Body of pancreas (tissue), 4 donors: ENCODE measurements at regions not wholly inside any gene's neighbourhood (a gene's known extent, or its start where the extent isn't known, plus 50 kb on each side); places are given as distances from the start of the nearest gene placed in this dataset.

Experiments used
- POLR2A ChIP-seq, 3 donors: fragments of 450-650 bp; IDR thresholded peaks; one replicate each; pipeline ENCODE4 v1.6.1; 2016; ENCODE audit warnings: antibody characterized with exemption in 3 of 3, mild to moderate bottlenecking in 2 of 3
- TF ChIP-seq, protein P1 (sequence below), 7 experiments: fragments of 450-650 bp in 4 of 7; fragments of 200-600 bp in 3 of 7; sonication (generic) in 3 of 7; IDR thresholded peaks; one replicate each; pipeline ENCODE4 v1.5.1; 2016 to 2019; ENCODE audit warnings: antibody characterized with exemption in 7 of 7

DNA sequence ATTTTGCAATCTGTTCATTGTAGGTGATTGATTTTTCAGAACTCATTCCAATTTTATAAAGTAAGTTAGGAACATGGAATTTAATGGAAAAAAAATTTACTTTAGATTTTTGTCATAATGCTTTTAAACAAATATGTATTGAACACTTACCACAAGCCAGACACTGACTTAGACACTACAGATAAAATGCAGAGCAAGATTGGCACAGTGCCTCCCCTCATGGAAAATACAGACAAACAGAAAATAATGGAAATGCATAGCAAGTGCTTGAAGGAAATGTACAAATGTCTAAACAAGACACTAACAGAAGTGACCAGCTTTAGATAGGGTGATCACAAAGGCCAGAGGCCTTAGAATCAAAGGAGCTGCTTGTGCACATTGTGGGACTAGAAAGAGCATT is 260.5 kb upstream of the ADGRL2 start:
- TF ChIP-seq POLR2A (IDR thresholded peaks at IDR 0.05), result no peak
- TF ChIP-seq, protein P1, sequence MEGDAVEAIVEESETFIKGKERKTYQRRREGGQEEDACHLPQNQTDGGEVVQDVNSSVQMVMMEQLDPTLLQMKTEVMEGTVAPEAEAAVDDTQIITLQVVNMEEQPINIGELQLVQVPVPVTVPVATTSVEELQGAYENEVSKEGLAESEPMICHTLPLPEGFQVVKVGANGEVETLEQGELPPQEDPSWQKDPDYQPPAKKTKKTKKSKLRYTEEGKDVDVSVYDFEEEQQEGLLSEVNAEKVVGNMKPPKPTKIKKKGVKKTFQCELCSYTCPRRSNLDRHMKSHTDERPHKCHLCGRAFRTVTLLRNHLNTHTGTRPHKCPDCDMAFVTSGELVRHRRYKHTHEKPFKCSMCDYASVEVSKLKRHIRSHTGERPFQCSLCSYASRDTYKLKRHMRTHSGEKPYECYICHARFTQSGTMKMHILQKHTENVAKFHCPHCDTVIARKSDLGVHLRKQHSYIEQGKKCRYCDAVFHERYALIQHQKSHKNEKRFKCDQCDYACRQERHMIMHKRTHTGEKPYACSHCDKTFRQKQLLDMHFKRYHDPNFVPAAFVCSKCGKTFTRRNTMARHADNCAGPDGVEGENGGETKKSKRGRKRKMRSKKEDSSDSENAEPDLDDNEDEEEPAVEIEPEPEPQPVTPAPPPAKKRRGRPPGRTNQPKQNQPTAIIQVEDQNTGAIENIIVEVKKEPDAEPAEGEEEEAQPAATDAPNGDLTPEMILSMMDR (IDR thresholded peaks at IDR 0.05), result no peak
